IPS-15b (cell line): ENCODE measurements at regions not wholly inside any gene's neighbourhood (a gene's known extent, or its start where the extent isn't known, plus 50 kb on each side); places are given as distances from the start of the nearest gene placed in this dataset.

Experiments
- H3K27me3 ChIP-seq: one replicate; pipeline ENCODE4 v1.6.1; 2013; ENCODE audit warnings: low read length; ENCODE audit not compliant: control insufficient read depth, insufficient read depth
- H3K36me3 ChIP-seq: one replicate; pipeline ENCODE4 v1.6.1; 2013; ENCODE audit warnings: low read length; ENCODE audit not compliant: control insufficient read depth, insufficient read depth
- H3K4me1 ChIP-seq: one replicate; pipeline ENCODE4 v1.6.1; 2013; ENCODE audit warnings: mild to moderate bottlenecking, low read length; ENCODE audit not compliant: control insufficient read depth, insufficient read depth
- H3K4me3 ChIP-seq: one replicate; pipeline ENCODE4 v1.5.1; 2013; ENCODE audit warnings: low read depth, low read length
- H3K9ac ChIP-seq: one replicate; pipeline ENCODE4 v1.6.1; 2013; ENCODE audit warnings: low read depth, mild to moderate bottlenecking, low read length
- H3K9me3 ChIP-seq: one replicate; pipeline ENCODE4 v1.6.1; 2013; ENCODE audit warnings: mild to moderate bottlenecking, low read length; ENCODE audit not compliant: control insufficient read depth, insufficient read depth

GRCh38 chr10:128322950-128323349 lies 196.7 kb upstream of the MKI67 start:
- H3K27me3 ChIP-seq: no peaks in the 10 kb centered on the region
- no peak overlapping the region for H3K4me3 ChIP-seq
- no peaks in the 10 kb centered on the region for H3K9me3 ChIP-seq
- H3K36me3 ChIP-seq: no peaks in the 10 kb centered on the region
- peaks cover 4% of the 10 kb centered on the region for H3K4me1 ChIP-seq
- H3K9ac ChIP-seq: no peak overlapping the region

DNA sequence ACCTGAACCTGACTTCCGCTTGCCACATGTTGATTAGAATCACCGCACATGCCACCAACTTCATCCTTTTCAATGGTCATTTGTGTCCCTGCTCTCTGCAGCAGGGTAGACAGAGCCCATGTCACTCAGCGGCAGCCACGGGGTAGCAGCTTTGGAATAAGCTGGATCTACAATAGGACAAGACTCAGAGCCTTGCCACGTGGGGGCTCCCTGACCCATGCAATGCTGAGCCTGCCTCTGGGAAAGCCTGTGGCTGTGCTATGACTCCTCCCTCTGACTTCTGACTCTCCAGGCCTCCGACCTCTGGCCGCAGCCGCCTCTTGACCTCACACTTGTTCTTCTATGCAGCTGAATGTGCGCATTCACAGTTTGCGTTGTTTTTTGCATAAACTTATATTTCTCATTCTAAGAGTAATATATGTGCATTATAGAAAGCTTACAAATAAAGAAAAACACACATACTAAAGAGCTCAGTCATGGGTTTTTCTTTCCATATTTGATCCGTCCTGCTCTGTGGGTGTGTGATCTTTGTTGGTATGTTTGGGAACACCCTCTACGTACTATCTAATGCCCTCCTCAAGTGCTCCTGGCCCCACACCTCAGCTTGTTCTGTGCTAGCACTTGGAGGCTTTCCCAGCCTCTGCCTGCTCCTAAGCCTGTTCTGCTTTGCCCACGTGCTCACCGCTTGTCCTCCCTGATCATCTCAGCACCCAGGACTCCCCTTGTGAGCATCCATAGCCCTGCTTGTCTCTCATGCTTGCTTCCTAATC lies 198.0 kb upstream of the MKI67 start:
- H3K27me3 ChIP-seq: no peaks in the 10 kb centered on the region
- H3K4me3 ChIP-seq: no peak overlapping the region
- no peaks in the 10 kb centered on the region for H3K9me3 ChIP-seq
- H3K4me1 ChIP-seq: peaks cover 4% of the 10 kb centered on the region
- no peak overlapping the region for H3K9ac ChIP-seq
- no peaks in the 10 kb centered on the region for H3K36me3 ChIP-seq

GRCh38 chr10:128325788-128326187 lies 199.6 kb upstream of the MKI67 start:
- H3K27me3 ChIP-seq: no peaks in the 10 kb centered on the region
- H3K4me1 ChIP-seq: peaks cover 4% of the 10 kb centered on the region
- H3K9ac ChIP-seq: no peak overlapping the region
- H3K4me3 ChIP-seq: no peak overlapping the region
- no peaks in the 10 kb centered on the region for H3K36me3 ChIP-seq
- no peaks in the 10 kb centered on the region for H3K9me3 ChIP-seq

- H3K9me3 ChIP-seq: no peaks in the 10 kb centered on the region
- peaks cover 4% of the 10 kb centered on the region for H3K4me1 ChIP-seq
- H3K27me3 ChIP-seq: no peaks in the 10 kb centered on the region
Observed at GRCh38 chr10:128326251-128326650, 200.0 kb upstream of the MKI67 start.

GRCh38 chr10:128326851-128327250 lies 200.6 kb upstream of the MKI67 start:
- Histone ChIP-seq H3K9me3 (no peaks in the 10 kb centered on the region), H3K4me1 (peaks cover 4% of the 10 kb centered on the region), H3K9ac (no peak overlapping the region), H3K36me3 (no peaks in the 10 kb centered on the region), H3K4me3 (no peak overlapping the region), H3K27me3 (no peaks in the 10 kb centered on the region)

More at GRCh38 chr10:128326251-128326650, 200.0 kb upstream of the MKI67 start:
- H3K9ac ChIP-seq: no peak overlapping the region
- no peaks in the 10 kb centered on the region for H3K36me3 ChIP-seq
- no peak overlapping the region for H3K4me3 ChIP-seq

- no peaks in the 10 kb centered on the region for H3K4me1 ChIP-seq
Observed at GRCh38 chr10:128336401-128336800, 210.2 kb upstream of the MKI67 start.

DNA sequence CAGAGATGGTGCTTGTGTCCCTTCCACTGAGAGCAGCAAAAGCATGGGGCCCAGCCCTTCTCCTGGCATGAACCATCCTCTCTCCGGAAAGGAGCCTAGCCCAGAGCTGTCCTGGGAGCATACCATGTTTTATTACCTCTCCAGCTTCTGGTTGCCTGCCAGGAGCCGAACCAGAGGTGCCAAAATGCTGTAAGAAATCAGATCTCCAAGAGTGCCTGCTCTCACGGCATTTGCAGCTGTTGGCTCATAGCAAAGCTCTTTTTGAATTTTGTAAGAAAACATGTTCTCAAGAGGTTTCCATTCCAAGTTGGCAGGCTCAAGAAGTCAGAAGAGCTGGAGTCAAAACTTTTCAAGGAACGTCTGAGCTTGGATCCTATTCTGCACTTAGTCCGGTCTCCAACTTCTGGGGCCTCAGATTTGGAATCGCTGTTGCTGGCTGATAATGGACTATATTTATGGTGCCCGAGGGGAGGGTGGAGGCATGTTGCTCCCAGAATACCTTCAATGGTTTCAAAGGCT lies 211.7 kb upstream of the MKI67 start:
- no peaks in the 10 kb centered on the region for H3K27me3 ChIP-seq
- no peaks in the 10 kb centered on the region for H3K36me3 ChIP-seq
- H3K9me3 ChIP-seq: no peaks in the 10 kb centered on the region
- H3K4me3 ChIP-seq: no peak overlapping the region
- no peak overlapping the region for H3K9ac ChIP-seq
- no peaks in the 10 kb centered on the region for H3K4me1 ChIP-seq

More at GRCh38 chr10:128336401-128336800, 210.2 kb upstream of the MKI67 start:
- Histone ChIP-seq H3K27me3 (no peaks in the 10 kb centered on the region), H3K36me3 (no peaks in the 10 kb centered on the region), H3K4me3 (no peak overlapping the region), H3K9me3 (no peaks in the 10 kb centered on the region), H3K9ac (no peak overlapping the region)

- Histone ChIP-seq H3K4me1 (no peaks in the 10 kb centered on the region), H3K27me3 (no peaks in the 10 kb centered on the region), H3K4me3 (no peak overlapping the region), H3K9ac (no peak overlapping the region), H3K36me3 (no peaks in the 10 kb centered on the region), H3K9me3 (no peaks in the 10 kb centered on the region)
Observed at GRCh38 chr10:128338951-128339350, 212.7 kb upstream of the MKI67 start.

DNA sequence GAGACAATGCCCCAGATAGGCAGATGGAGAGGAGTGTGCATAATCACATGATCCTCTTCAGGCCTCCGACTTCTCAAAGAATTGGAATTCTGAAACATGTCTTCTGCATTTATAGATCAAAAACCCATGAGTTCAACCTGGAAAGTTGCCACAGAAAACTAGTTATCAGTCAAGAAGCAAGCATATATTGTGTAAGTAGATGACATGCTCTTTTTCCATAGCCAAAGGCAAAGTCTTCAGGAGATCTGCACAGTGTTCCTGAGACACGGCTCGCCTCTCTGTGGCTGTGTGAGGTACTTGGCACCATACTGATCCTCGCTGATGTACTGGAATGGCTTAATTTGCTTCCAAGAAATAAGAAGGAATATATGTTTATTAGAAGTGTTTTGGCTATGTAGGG lies 213.5 kb upstream of the MKI67 start:
- Histone ChIP-seq H3K36me3 (no peaks in the 10 kb centered on the region), H3K4me3 (no peak overlapping the region), H3K27me3 (no peaks in the 10 kb centered on the region), H3K4me1 (no peaks in the 10 kb centered on the region), H3K9me3 (no peaks in the 10 kb centered on the region), H3K9ac (no peak overlapping the region)

- Histone ChIP-seq H3K27me3 (no peaks in the 10 kb centered on the region), H3K4me1 (no peaks in the 10 kb centered on the region), H3K9ac (no peak overlapping the region), H3K9me3 (no peaks in the 10 kb centered on the region), H3K36me3 (no peaks in the 10 kb centered on the region), H3K4me3 (no peak overlapping the region)
Observed at GRCh38 chr10:128345353-128345752, 219.1 kb upstream of the MKI67 start.

DNA sequence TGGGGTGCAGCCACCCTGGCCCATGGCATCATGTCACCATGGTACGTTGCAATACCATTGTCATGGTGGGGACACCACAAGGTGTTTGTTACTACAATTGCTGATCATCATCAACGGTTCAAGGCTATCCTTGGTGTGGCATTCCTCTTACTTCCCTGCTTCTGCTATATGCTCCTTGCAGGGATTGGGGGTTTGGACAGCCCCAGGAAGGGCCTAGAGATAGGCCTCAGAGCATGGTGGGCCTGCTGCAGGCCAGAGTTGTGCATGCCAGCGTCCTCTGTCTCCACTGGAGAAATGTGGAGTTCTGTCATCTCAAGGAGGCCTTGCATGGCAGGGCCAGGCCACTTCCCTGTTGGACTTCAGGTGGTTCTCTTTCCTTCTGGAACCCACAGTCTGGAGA lies 234.6 kb upstream of the MKI67 start:
- no peaks in the 10 kb centered on the region for H3K27me3 ChIP-seq
- H3K36me3 ChIP-seq: no peaks in the 10 kb centered on the region
- H3K4me3 ChIP-seq: no peak overlapping the region
- H3K4me1 ChIP-seq: no peaks in the 10 kb centered on the region
- H3K9ac ChIP-seq: no peak overlapping the region
- H3K9me3 ChIP-seq: no peaks in the 10 kb centered on the region

GRCh38 chr10:128361487-128361886 lies 235.3 kb upstream of the MKI67 start:
- Histone ChIP-seq H3K9ac (no peak overlapping the region), H3K4me3 (no peak overlapping the region), H3K9me3 (no peaks in the 10 kb centered on the region), H3K36me3 (no peaks in the 10 kb centered on the region), H3K27me3 (no peaks in the 10 kb centered on the region), H3K4me1 (no peaks in the 10 kb centered on the region)
